Activated CD8-positive, alpha-beta T cell treated with anti-CD3 and anti-CD28 coated beads for 36 hours (primary cell): ENCODE measurements at regions not wholly inside any gene's neighbourhood (a gene's known extent, or its start where the extent isn't known, plus 50 kb on each side); places are given as distances from the start of the nearest gene placed in this dataset.

ENCODE experiments used
- ATAC-seq: fragments of 200-7000 bp; cut with Tn5 transposase; one replicate; pipeline ENCODE4 v1.10.0; 2021; ENCODE audit warnings: mild to moderate bottlenecking, moderate library complexity
- CTCF ChIA-PET: fragments of 350-600 bp; sonication (Branson Sonifier 250); formaldehyde crosslinking; loops from one replicate; lab custom pipeline; 2021; ENCODE audit warnings: antibody characterized with exemption; lab: Charles Lee
- POLR2A ChIA-PET: fragments of 350-600 bp; sonication (Branson Sonifier 250); formaldehyde crosslinking; loops from one replicate; lab custom pipeline; 2021; ENCODE audit warnings: antibody characterized with exemption; lab: Charles Lee
- DNase-seq: peaks from one replicate; pipeline ENCODE4 v3.0.0-alpha.2; 2020
- H3K27ac Mint-ChIP-seq: one replicate; pipeline ENCODE4 v1.8.0; 2021; ENCODE audit warnings: mild to moderate bottlenecking, mixed read lengths
- H3K27me3 Mint-ChIP-seq: one replicate; pipeline ENCODE4 v1.8.0; 2021; ENCODE audit warnings: mixed read lengths
- H3K36me3 Mint-ChIP-seq: one replicate; pipeline ENCODE4 v1.8.0; 2021; ENCODE audit warnings: low read depth, mixed read lengths
- H3K4me1 Mint-ChIP-seq: one replicate; pipeline ENCODE4 v1.8.0; 2021; ENCODE audit warnings: low read depth, mixed read lengths
- H3K4me3 Mint-ChIP-seq: one replicate; pipeline ENCODE4 v1.8.0; 2021; ENCODE audit warnings: mild to moderate bottlenecking, moderate library complexity, mixed read lengths
- H3K9me3 Mint-ChIP-seq: one replicate; pipeline ENCODE4 v1.8.0; 2021; ENCODE audit warnings: mixed read lengths
- CTCF ChIP-seq: fragments of 200-600 bp; IDR thresholded peaks from one replicate; pipeline ENCODE4 v1.8.0; 2022; ENCODE audit warnings: antibody characterized with exemption, mild to moderate bottlenecking
- intact Hi-C: fragments of 100-400 bp; cut with micrococcal nuclease; formaldehyde crosslinking; loops from one replicate; pipeline ENCODE4 v1.10.0; 2022

GRCh38 chr3:68070186-68070585 is 415.8 kb upstream of the SUCLG2 start:
- TF ChIP-seq CTCF: no peak
- Mint-ChIP-seq H3K36me3 (peaks cover 15% of the 10 kb centered on the region), H3K4me1 (no peaks in the 10 kb centered on the region), H3K27ac (no peak overlapping the region), H3K9me3 (peaks cover 17% of the 10 kb centered on the region), H3K27me3 (no peaks in the 10 kb centered on the region), H3K4me3 (no peak overlapping the region)
- DNase-seq (no peak), ATAC-seq (no peak)
- ChIA-PET POLR2A (no interaction called here), CTCF (no interaction called here)
- intact Hi-C loops: no loop called here

GRCh38 chr3:68067314-68067713 is 412.9 kb upstream of the SUCLG2 start:
- ATAC-seq (no peak), DNase-seq (no peak)
- POLR2A ChIA-PET: no interaction called here
- H3K4me3 Mint-ChIP-seq: no peak overlapping the region
- peaks cover 13% of the 10 kb centered on the region for H3K9me3 Mint-ChIP-seq
- CTCF ChIA-PET: no interaction called here
- peaks cover 3% of the 10 kb centered on the region for H3K4me1 Mint-ChIP-seq
- no peak for TF ChIP-seq CTCF
- no peaks in the 10 kb centered on the region for H3K27me3 Mint-ChIP-seq
- intact Hi-C loops: no loop called here
- peaks cover 14% of the 10 kb centered on the region for H3K36me3 Mint-ChIP-seq
- H3K27ac Mint-ChIP-seq: no peak overlapping the region

GRCh38 chr3:68062926-68063325 is 408.5 kb upstream of the SUCLG2 start:
- intact Hi-C loops: no loop called here
- Mint-ChIP-seq H3K27me3 (no peaks in the 10 kb centered on the region), H3K4me1 (peaks cover 38% of the 10 kb centered on the region), H3K27ac (no peak overlapping the region), H3K4me3 (no peak overlapping the region), H3K36me3 (no peaks in the 10 kb centered on the region), H3K9me3 (no peaks in the 10 kb centered on the region)
- no peak for ATAC-seq
- no peak for DNase-seq
- CTCF ChIA-PET: interaction anchor here (0.6 kb wide), 1 partner anchor 1069 kb away, joined by 3 read pairs; no protein-coding TSS in a partner anchor
- POLR2A ChIA-PET: no interaction called here
- no peak for TF ChIP-seq CTCF

- Mint-ChIP-seq H3K9me3 (peaks cover 2% of the 10 kb centered on the region), H3K36me3 (no peaks in the 10 kb centered on the region), H3K27ac (no peak overlapping the region), H3K4me1 (peaks cover 57% of the 10 kb centered on the region), H3K4me3 (no peak overlapping the region), H3K27me3 (no peaks in the 10 kb centered on the region)
- no peak for TF ChIP-seq CTCF
- intact Hi-C loops: no loop called here
- ChIA-PET CTCF (interaction anchor here (1.6 kb wide), 1 partner anchor 8 kb away, joined by 4 read pairs; no protein-coding TSS in a partner anchor), POLR2A (no interaction called here)
- no peak for DNase-seq
- ATAC-seq: no peak
Observed at GRCh38 chr3:68060910-68061309, 406.5 kb upstream of the SUCLG2 start.

- intact Hi-C loops: no loop called here
- POLR2A ChIA-PET: interaction anchor here (0.7 kb wide), 1 partner anchor 742 kb away, joined by 3 read pairs; no protein-coding TSS in a partner anchor
- DNase-seq (no peak), ATAC-seq (no peak)
- Mint-ChIP-seq H3K27ac (no peak overlapping the region), H3K36me3 (no peaks in the 10 kb centered on the region), H3K4me1 (peaks cover 60% of the 10 kb centered on the region), H3K9me3 (peaks cover 2% of the 10 kb centered on the region), H3K27me3 (no peaks in the 10 kb centered on the region), H3K4me3 (no peak overlapping the region)
- no peak for TF ChIP-seq CTCF
- CTCF ChIA-PET: interaction anchor here (1.6 kb wide), 1 partner anchor 9 kb away, joined by 4 read pairs; no protein-coding TSS in a partner anchor
Observed at GRCh38 chr3:68060191-68060590, 405.8 kb upstream of the SUCLG2 start.
